NCI-H128 (cell line): ENCODE measurements at regions not wholly inside any gene's neighbourhood (a gene's known extent, or its start where the extent isn't known, plus 50 kb on each side); places are given as distances from the start of the nearest gene placed in this dataset.

Source experiments
- DNase-seq: peaks from one replicate; lab custom pipeline; 2025; ENCODE audit not compliant: unreplicated experiment; lab: John Stamatoyannopoulos, UW

DNA sequence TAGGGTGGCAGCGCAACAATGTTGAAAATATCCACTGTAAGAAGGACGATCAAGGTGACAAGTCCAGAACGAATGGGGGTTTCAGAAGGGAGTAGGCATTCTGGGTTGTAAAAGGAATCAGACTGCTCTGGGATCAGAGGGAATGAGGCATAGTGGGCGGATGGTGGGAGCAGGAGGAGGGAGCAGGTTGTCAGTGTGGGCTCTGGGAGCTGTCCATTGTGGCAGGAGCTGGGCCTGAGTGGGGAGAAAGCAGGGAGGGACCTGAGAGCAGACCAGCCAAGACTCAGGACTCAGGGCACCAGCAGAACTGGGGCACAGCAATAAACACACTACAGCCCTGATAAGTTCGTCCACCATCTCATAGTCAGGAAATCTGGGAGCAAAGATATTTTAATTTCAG lies 292.6 kb upstream of the MKI67 start:
- DNase-seq, result no peak

GRCh38 chr10:128419466-128420019 lies 293.3 kb upstream of the MKI67 start:
- no peak for DNase-seq

DNA sequence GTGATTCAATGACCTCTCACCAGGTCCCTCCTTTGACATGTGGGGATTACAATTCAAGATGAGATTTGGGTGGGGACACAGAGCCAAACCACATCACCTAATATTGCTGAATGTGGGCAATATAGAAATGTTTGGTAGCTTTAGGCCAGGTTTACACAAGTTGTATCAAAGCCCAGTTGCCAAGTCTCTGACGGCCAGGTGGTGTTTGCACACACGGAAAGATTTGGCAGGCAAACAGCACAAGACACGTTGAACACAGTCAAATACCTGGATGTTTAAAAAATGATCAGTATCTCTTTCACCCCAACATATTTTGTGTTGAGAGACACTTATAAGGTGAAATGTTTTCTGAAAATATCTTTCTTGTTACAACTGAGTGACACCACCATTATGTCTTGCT lies 294.4 kb upstream of the MKI67 start:
- DNase-seq, result no peak

GRCh38 chr10:128421371-128422160 lies 295.3 kb upstream of the MKI67 start:
- no peak for DNase-seq

DNA sequence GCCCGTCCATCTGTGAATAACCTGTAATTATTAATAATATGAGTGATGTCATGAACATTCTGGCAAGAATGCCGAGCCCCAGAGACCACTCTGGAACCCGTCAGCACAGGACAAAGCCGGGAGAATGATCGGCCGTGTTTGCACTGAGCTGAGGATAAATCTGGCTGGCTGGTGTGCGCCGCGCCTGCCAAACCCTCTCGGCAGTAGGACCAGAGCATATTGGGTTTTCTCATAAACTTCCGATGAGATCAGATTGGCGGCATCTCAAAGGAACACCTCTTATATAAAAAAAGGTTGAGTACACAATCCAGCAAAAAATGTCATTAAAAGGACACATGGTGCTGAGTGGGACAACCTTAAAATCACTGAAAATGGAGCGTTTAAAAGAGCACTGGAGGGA lies 296.0 kb upstream of the MKI67 start:
- DNase-seq, result no peak

DNA sequence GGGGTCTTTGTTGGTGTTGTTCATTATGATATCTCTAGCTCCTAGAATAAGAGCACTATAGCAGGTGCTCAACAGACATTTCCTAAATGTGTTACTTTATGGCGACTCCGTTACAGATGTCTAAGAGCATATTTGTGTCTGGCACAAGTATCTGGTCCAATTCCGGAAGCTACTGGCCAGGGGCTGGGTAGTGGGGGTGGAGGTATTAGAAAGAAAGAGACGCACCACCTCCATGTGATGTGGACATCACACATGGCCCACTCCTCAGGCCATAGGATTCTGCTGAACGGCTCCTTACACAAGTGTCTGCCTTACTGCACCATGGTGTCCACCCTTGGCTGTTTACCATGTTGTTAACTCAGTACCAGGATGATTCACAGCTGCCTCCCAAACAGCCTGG lies 296.8 kb upstream of the MKI67 start:
- no peak for DNase-seq

- DNase-seq, result no peak
Measured at GRCh38 chr10:128429321-128429720, 303.1 kb upstream of the MKI67 start.

- peak; percentile 4 for DNase-seq
Measured at GRCh38 chr10:128429835-128430513, 303.8 kb upstream of the MKI67 start.

DNA sequence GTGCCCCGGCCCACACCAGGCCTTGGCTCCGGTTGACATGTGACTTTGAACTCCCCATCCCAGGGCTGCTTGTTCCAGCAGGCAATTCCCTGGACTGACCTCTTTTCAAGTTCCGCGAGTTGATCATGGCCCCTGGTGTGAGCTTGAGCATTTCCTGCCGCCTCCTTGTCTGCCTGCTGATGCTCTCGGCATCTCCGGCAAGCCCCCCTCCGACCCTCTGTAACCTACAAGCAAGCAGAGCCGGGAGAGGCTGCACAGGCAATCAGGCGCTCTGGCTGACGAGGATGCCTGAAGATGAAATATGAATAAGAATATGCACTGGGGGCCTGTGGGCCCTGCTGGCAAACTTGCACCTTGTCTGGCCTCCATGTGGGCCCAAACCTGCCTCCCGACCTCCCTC lies 304.9 kb upstream of the MKI67 start:
- DNase-seq, result no peak

DNA sequence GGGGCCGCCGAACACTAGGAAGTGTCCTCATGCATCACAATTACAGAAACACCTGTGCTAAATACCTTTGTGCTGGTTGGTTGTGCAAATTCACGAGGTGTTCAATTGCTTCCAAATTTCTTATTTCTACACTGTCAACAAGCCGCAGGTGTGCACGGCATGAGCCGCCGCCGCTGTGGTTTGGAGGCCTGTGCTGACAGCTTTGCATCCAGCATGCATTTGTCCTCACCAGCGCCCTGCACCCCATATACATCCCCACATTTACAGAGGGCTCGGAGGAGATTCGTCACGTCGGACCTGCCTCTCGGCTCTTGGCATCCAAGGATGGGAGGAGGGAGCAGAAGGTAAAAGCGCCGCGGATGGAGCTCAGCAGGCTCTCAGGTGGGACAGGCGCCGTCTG lies 305.3 kb upstream of the MKI67 start:
- DNase-seq, result no peak

- no peak for DNase-seq
Measured at GRCh38 chr10:128432011-128432410, 305.8 kb upstream of the MKI67 start.

- no peak for DNase-seq
Measured at GRCh38 chr10:128432423-128432822, 306.2 kb upstream of the MKI67 start.

DNA sequence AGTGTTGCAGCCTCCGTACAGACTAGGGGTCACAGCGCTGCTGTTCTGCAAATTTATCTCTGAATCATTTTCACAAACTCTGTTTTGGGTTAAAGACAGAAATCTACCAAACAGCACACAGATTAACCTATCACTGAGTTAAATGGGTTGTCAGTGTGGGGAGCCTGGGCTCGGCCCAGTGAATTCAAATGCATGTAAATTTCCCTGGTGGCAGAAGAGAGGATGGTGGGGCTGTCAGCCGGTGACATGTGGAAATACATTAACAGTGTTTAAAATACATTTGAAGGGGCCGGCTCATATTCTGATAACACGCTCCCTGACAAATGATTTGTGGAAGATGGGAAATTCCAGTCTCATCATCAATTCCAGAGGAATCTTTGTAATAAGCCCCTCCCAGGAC lies 309.6 kb upstream of the MKI67 start:
- DNase-seq, result no peak

- no peak for DNase-seq
Measured at GRCh38 chr10:128437786-128438345, 311.6 kb upstream of the MKI67 start.

GRCh38 chr10:128438417-128439063 lies 312.3 kb upstream of the MKI67 start:
- no peak for DNase-seq

DNA sequence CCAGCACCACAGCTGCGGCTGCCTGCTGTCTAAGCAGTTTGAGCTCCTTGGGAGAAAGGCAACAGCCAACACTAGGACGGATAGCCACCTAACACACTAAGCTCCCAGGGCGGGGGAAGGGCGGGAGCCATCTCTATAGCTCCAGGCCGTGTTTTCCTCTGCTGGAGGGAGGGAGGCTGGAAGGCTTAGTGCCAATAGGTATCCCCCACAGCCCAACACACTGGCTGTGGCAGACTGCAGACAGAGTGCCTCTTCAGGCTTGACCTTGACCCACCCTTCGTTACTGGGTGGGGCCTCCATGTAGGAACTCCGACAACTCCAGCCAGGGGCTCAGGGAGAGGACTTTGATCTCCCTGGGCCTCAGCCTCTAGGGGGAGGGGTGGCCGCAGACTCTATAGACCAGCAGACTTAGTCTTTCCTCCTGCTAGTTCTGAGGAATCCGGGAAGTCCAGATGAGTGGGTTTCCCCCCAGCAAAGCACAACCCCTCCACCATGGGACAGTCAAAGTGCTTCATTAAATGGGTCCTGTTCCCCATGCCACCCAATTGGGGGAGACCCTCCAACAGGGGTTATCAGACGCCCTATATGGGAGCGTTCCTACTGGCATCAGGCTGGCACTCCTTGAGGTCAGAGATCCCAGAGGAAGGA lies 314.4 kb upstream of the MKI67 start:
- DNase-seq, result no peak

- DNase-seq, result no peak
Measured at GRCh38 chr10:128443925-128444518, 317.8 kb upstream of the MKI67 start.

DNA sequence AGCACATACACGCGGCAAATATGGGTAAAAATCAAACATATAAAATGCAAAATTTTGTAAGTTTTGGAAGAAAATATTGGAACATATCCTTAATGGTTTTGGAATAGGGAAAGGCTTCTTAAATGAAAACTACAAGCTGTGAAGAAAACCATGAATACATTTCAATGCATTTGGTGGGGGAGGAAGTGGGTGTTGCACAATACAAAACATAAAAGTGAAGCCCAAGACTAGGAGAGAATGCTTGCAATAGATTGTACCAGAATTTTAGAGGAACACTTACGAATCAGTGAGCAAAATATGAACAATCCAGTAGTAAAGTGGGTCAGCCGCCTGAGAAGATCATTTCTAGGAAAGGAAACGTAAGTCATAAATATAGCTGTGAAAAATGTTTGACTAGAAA lies 322.6 kb upstream of the MKI67 start:
- no peak for DNase-seq

DNA sequence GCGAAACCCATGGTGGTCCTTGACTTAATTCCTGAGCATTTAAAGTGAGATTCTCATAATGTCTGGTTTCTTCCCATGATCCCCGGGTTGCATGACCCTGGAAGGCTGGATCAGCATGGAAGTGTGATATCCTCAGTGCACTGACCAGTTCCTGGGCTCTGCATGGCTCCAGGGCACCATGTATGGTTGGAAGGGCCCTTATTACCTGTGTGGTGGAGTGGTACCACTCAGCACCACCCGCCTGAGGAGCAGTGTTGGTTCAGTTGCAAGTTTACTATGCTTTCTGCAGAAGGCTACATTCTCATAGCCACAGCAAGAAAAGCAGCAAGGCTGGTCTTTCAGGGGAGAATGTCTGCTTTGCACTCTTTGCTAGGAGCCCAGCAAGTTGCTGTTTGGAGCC lies 325.7 kb upstream of the MKI67 start:
- DNase-seq, result no peak

GRCh38 chr10:128456271-128456670 lies 330.0 kb upstream of the MKI67 start:
- no peak for DNase-seq

DNA sequence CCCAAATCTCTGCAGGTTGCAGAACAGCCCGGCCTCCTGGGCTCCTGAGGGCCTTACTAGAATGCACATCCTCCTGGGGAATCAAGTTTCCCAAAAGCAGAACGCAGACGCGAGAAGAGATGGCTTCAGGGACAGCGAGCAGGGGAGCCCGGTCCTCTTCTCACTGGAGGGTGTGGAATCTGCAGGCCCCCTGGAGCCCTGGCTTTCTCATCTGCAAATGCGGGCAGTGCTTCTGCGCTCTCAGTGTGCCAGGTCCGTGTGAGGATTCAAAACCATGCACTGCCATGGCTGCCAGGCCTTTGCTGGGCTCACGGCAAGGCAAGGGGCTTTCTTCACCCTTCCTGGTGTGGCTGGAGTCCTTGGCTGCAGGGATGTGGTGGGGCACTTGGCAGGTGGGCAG lies 330.9 kb upstream of the MKI67 start:
- no peak for DNase-seq
